Mesendoderm (in vitro differentiated cells): ENCODE measurements at regions not wholly inside any gene's neighbourhood (a gene's known extent, or its start where the extent isn't known, plus 50 kb on each side); places are given as distances from the start of the nearest gene placed in this dataset.
A peak's percentile ranks its signal among the peaks of the same experiment; 100 is the strongest.

ENCODE experiments used
- DNase-seq: peaks from one replicate; pipeline ENCODE4 v3.0.0; 2013
- H2AK5ac ChIP-seq: 2 replicates; pipeline ENCODE4 v1.6.1; 2013; ENCODE audit warnings: low read length, inconsistent platforms
- H2BK120ac ChIP-seq: 2 replicates; pipeline ENCODE4 v1.6.1; 2013; ENCODE audit warnings: low read depth, mild to moderate bottlenecking, low read length, moderate library complexity, mixed read lengths
- H2BK15ac ChIP-seq: replicated peaks from 2 replicates; pipeline ENCODE4 v1.6.1; 2013; ENCODE audit warnings: low read depth, mild to moderate bottlenecking, moderate library complexity
- H2BK5ac ChIP-seq: 2 replicates; pipeline ENCODE4 v1.6.1; 2013; ENCODE audit warnings: low read length, inconsistent platforms
- H3K18ac ChIP-seq: 2 replicates; pipeline ENCODE4 v1.6.1; 2013; ENCODE audit warnings: mild to moderate bottlenecking, low read length, mixed read lengths
- H3K23ac ChIP-seq: one replicate; pipeline ENCODE4 v1.6.1; 2013; ENCODE audit warnings: low read length
- H3K27ac ChIP-seq: 2 replicates; pipeline ENCODE4 v1.5.1; 2013; ENCODE audit warnings: low read depth, mild to moderate bottlenecking, inconsistent platforms, low read length, moderate library complexity
- H3K27me3 ChIP-seq: 2 replicates; pipeline ENCODE4 v1.6.1; 2013; ENCODE audit warnings: low read length, control low read depth, mild to moderate bottlenecking, inconsistent platforms; ENCODE audit not compliant: insufficient read depth, poor library complexity
- H3K36me3 ChIP-seq: 2 replicates; pipeline ENCODE4 v1.6.1; 2013; ENCODE audit warnings: low read length, inconsistent platforms; ENCODE audit not compliant: control insufficient read depth, insufficient read depth
- H3K4ac ChIP-seq: one replicate; pipeline ENCODE4 v1.6.1; 2013; ENCODE audit warnings: low read depth, mild to moderate bottlenecking, low read length, moderate library complexity
- H3K4me1 ChIP-seq: 2 replicates; pipeline ENCODE4 v1.6.1; 2013; ENCODE audit warnings: low read depth, low read length, inconsistent platforms; ENCODE audit not compliant: control insufficient read depth
- H3K4me2 ChIP-seq: 2 replicates; pipeline ENCODE4 v1.6.1; 2013; ENCODE audit warnings: low read length
- H3K4me3 ChIP-seq: 2 replicates; pipeline ENCODE4 v1.5.1; 2013; ENCODE audit warnings: mild to moderate bottlenecking, low read length
- H3K56ac ChIP-seq: one replicate; pipeline ENCODE4 v1.6.1; 2013; ENCODE audit warnings: low read length
- H3K79me1 ChIP-seq: 2 replicates; pipeline ENCODE4 v1.6.1; 2013; ENCODE audit warnings: low read length, inconsistent platforms
- H3K79me2 ChIP-seq: 2 replicates; pipeline ENCODE4 v1.6.1; 2013; ENCODE audit warnings: mild to moderate bottlenecking, low read length; ENCODE audit not compliant: control insufficient read depth, insufficient read depth
- H3K9ac ChIP-seq: 2 replicates; pipeline ENCODE4 v1.6.1; 2013; ENCODE audit warnings: low read length, inconsistent platforms
- H4K5ac ChIP-seq: one replicate; pipeline ENCODE4 v1.6.1; 2013; ENCODE audit warnings: low read length
- H4K8ac ChIP-seq: one replicate; pipeline ENCODE4 v1.6.1; 2013; ENCODE audit warnings: low read depth, mild to moderate bottlenecking, control low read depth, low read length, moderate library complexity
- WGBS: extraction: QIAGEN DNeasy Blood & Tissue Kit; methylation state at CpG from one replicate; pipeline ENCODE4 v1.1.7; 2013; ENCODE audit warnings: low lambda C conversion rate, missing lambda C conversion rate; ENCODE audit not compliant: insufficient coverage; ENCODE audit errors: extremely low coverage; 5-methylcytosine and 5-hydroxymethylcytosine counted together

DNA sequence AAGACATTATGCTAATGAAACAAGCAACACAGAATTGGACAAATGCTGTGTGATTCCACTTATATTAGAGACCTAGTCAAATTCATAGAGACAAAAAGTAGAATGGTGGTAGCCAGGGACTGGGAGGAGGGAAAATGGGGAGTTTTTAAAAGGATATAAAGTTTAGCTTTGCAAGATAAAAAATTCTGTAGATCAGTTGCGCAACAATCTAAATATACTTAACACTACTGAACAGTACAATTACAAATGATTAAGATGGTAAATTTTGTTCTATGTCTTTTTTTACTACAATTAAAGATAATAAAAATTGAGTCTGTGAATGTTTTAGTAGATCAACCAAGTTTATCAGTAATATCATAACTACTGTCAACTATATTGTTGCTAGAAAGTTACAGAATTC, 340.1 kb upstream of the PDZRN3 start:
- H3K4me1 ChIP-seq, result no peaks in the 10 kb centered on the region
- H3K4ac ChIP-seq, result no peak overlapping the region
- H4K8ac ChIP-seq, result no peak overlapping the region
- WGBS, result no CpG with 5 or more reads among the region's 1 CpG
- no peak overlapping the region for H2BK15ac ChIP-seq
- no peak overlapping the region for H4K5ac ChIP-seq
- no peak overlapping the region for H3K4me3 ChIP-seq
- no peaks in the 10 kb centered on the region for H3K79me1 ChIP-seq
- no peaks in the 10 kb centered on the region for H3K36me3 ChIP-seq
- no peaks in the 10 kb centered on the region for H3K27me3 ChIP-seq
- H2BK5ac ChIP-seq, result no peak overlapping the region
- H3K79me2 ChIP-seq, result no peaks in the 10 kb centered on the region
- no peak for DNase-seq
- H3K56ac ChIP-seq, result no peak overlapping the region
- no peak overlapping the region for H3K27ac ChIP-seq
- no peak overlapping the region for H3K18ac ChIP-seq
- no peak overlapping the region for H3K9ac ChIP-seq
- no peak overlapping the region for H2AK5ac ChIP-seq
- no peak overlapping the region for H3K23ac ChIP-seq
- no peak overlapping the region for H2BK120ac ChIP-seq
- no peak overlapping the region for H3K4me2 ChIP-seq

DNA sequence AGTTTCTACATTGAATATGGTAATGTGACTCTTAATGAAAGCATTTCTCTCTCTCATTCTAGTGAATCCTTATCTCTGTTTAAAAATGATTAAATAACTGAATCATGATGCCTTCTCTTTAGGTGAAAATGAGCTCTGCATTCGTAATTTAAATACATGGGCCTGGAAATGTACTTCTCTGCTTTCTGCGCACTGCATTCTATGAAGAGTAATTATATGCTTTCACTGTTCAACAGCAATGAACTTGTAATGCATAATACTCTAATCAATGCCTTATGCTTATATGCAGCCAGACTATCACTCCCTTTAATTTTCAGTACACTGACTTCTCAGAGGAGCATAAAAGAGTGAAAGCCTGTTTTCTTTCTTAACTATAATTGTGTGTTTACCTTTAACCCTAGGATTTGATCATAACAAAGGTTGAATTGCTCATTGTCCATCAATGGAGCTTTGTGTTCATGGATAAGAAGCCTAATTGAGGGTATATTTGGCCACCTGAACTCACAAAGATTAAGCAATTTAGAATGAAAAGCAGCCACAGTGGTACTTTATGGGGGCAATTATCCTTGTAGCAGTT, 330.8 kb upstream of the PDZRN3 start:
- Histone ChIP-seq H3K23ac (no peak overlapping the region), H3K36me3 (no peaks in the 10 kb centered on the region), H3K79me1 (no peaks in the 10 kb centered on the region), H3K79me2 (no peaks in the 10 kb centered on the region), H3K9ac (no peak overlapping the region), H4K8ac (no peak overlapping the region), H3K4me3 (no peak overlapping the region), H2AK5ac (no peak overlapping the region), H3K4me1 (no peaks in the 10 kb centered on the region), H3K27me3 (no peaks in the 10 kb centered on the region), H4K5ac (no peak overlapping the region), H3K18ac (no peak overlapping the region), H2BK15ac (no peak overlapping the region), H3K27ac (no peak overlapping the region), H3K56ac (no peak overlapping the region), H2BK5ac (no peak overlapping the region), H3K4me2 (no peak overlapping the region), H2BK120ac (no peak overlapping the region), H3K4ac (no peak overlapping the region)
- no peak for DNase-seq
- no CpG with 5 or more reads among the region's 2 CpGs for WGBS

- Histone ChIP-seq H2AK5ac (no peak overlapping the region), H2BK120ac (no peak overlapping the region), H3K79me2 (no peaks in the 10 kb centered on the region), H3K27ac (no peak overlapping the region), H2BK15ac (no peak overlapping the region), H4K5ac (no peak overlapping the region), H4K8ac (no peak overlapping the region), H3K9ac (no peak overlapping the region), H3K27me3 (no peaks in the 10 kb centered on the region), H3K4me1 (no peaks in the 10 kb centered on the region), H2BK5ac (no peak overlapping the region), H3K23ac (no peak overlapping the region), H3K4ac (no peak overlapping the region), H3K4me2 (no peak overlapping the region), H3K18ac (no peak overlapping the region), H3K56ac (no peak overlapping the region), H3K4me3 (no peak overlapping the region), H3K36me3 (no peaks in the 10 kb centered on the region), H3K79me1 (no peaks in the 10 kb centered on the region)
- peak; percentile 64 for DNase-seq
- WGBS, result no CpG with 5 or more reads among the region's 1 CpG
Measured at GRCh38 chr3:73954506-73954905, 329.8 kb upstream of the PDZRN3 start.

- H3K79me2 ChIP-seq, result no peaks in the 10 kb centered on the region
Measured at GRCh38 chr3:73952781-73953180, 328.0 kb upstream of the PDZRN3 start.

GRCh38 chr3:73950865-73951558, 326.3 kb upstream of the PDZRN3 start:
- Histone ChIP-seq H3K4me3 (no peak overlapping the region), H3K56ac (no peak overlapping the region), H3K79me1 (no peaks in the 10 kb centered on the region), H2BK15ac (no peak overlapping the region), H3K36me3 (no peaks in the 10 kb centered on the region), H3K27ac (no peak overlapping the region), H2BK5ac (no peak overlapping the region), H3K27me3 (no peaks in the 10 kb centered on the region), H2BK120ac (no peak overlapping the region), H3K79me2 (no peaks in the 10 kb centered on the region), H3K9ac (no peak overlapping the region), H3K23ac (no peak overlapping the region), H3K4me2 (no peak overlapping the region), H3K18ac (no peak overlapping the region), H3K4me1 (no peaks in the 10 kb centered on the region), H4K8ac (no peak overlapping the region), H3K4ac (no peak overlapping the region), H4K5ac (no peak overlapping the region), H2AK5ac (no peak overlapping the region)
- DNase-seq, result peak; percentile 20
- no CpG with 5 or more reads among the region's 4 CpGs for WGBS

More at GRCh38 chr3:73952781-73953180, 328.0 kb upstream of the PDZRN3 start:
- Histone ChIP-seq H3K4me3 (no peak overlapping the region), H3K36me3 (no peaks in the 10 kb centered on the region), H3K4ac (no peak overlapping the region), H3K4me2 (no peak overlapping the region), H3K23ac (no peak overlapping the region), H3K27me3 (no peaks in the 10 kb centered on the region), H3K18ac (no peak overlapping the region), H3K4me1 (no peaks in the 10 kb centered on the region), H4K8ac (no peak overlapping the region), H2BK5ac (no peak overlapping the region), H3K9ac (no peak overlapping the region), H2BK120ac (no peak overlapping the region), H4K5ac (no peak overlapping the region), H2AK5ac (no peak overlapping the region), H3K27ac (no peak overlapping the region), H3K79me1 (no peaks in the 10 kb centered on the region), H2BK15ac (no peak overlapping the region), H3K56ac (no peak overlapping the region)
- no peak for DNase-seq
- WGBS, result no CpG with 5 or more reads among the region's 1 CpG

GRCh38 chr3:73945541-73945940, 320.8 kb upstream of the PDZRN3 start:
- H3K56ac ChIP-seq, result no peak overlapping the region
- H3K36me3 ChIP-seq, result no peaks in the 10 kb centered on the region
- no peaks in the 10 kb centered on the region for H3K4me1 ChIP-seq
- no peaks in the 10 kb centered on the region for H3K79me2 ChIP-seq
- no peak overlapping the region for H2BK15ac ChIP-seq
- H3K4ac ChIP-seq, result no peak overlapping the region
- no peak overlapping the region for H4K5ac ChIP-seq
- H3K9ac ChIP-seq, result no peak overlapping the region
- no peak overlapping the region for H2BK5ac ChIP-seq
- no peak for DNase-seq
- no peak overlapping the region for H3K27ac ChIP-seq
- no peaks in the 10 kb centered on the region for H3K27me3 ChIP-seq
- no peak overlapping the region for H3K18ac ChIP-seq
- no peaks in the 10 kb centered on the region for H3K79me1 ChIP-seq
- H3K4me2 ChIP-seq, result no peak overlapping the region
- H4K8ac ChIP-seq, result no peak overlapping the region
- no CpG with 5 or more reads among the region's 4 CpGs for WGBS
- H2BK120ac ChIP-seq, result no peak overlapping the region
- H3K4me3 ChIP-seq, result no peak overlapping the region
- H3K23ac ChIP-seq, result no peak overlapping the region
- H2AK5ac ChIP-seq, result no peak overlapping the region
